ENCODE measurements at regions not wholly inside any gene's neighbourhood (a gene's known extent, or its start where the extent isn't known, plus 50 kb on each side); places are given as distances from the start of the nearest gene placed in this dataset.

- TF ChIP-seq CTCF (IDR thresholded peaks at IDR 0.05; ENCODE audit: borderline replicate concordance, extremely low read depth, low read length, poor library complexity, severe bottlenecking): no peak
- no peak for TF ChIP-seq EZH2 (IDR thresholded peaks at IDR 0.05; ENCODE audit: borderline replicate concordance, low read depth, low read length, severe bottlenecking)
These were observed 274.0 kb upstream of the SPRED2 start for GRCh38 chr2:65706411-65706810.
